ENCODE measurements at regions not wholly inside any gene's neighbourhood (a gene's known extent, or its start where the extent isn't known, plus 50 kb on each side); places are given as distances from the start of the nearest gene placed in this dataset.

DNA sequence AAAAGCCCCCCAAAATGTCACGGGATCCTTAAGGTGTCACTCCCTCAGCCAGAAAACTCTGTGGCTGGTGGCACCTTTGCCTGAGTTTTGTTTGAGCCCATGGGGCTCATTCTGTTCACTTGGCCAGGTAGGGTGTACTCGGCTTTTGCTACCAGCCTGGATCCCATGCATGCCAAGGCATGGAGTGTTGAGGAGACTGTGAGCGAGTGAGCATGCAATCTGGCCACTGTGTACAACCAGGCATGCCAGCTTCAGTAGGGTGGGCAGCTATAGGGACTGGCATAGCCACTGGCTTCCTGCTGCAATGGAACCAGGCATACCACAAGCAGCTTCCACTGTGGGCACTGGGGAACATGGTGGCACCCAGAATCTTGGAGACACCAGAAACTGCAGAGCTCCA is 436.0 kb upstream of the GRM3 start:
- no peaks in the 10 kb centered on the region for H3K36me3 ChIP-seq (ENCODE audit: insufficient read depth, low read length)

DNA sequence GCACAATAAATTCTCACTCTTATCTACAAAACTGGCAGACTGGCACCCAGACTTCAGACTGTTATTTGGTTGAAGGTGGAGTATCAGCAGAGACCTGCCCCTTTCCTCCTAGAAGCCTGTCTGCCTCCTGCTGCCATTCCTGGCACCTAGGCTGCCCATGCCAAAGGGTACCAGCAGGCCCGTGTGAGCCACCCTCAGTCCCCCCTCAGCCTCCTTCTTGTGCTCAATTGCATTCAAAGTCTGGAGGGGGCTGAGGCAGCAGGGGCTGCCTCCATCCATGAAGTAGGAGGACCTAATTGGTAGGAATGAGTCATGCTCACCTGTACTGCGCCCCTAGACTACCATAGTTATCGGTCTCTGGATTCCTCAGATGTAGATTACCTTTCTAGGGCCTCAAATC is 440.9 kb upstream of the GRM3 start:
- Histone ChIP-seq H3K79me2 (ENCODE audit: insufficient read depth, low read length) (no peaks in the 10 kb centered on the region), H3K9me3 (ENCODE audit: low read length) (peaks cover 13% of the 10 kb centered on the region; the same call in 1 of the 2 replicates), H3K4me3 (ENCODE audit: low read depth, low read length, poor library complexity, severe bottlenecking) (no peak overlapping the region), H3K4me1 (ENCODE audit: insufficient read depth, low read length, severe bottlenecking) (no peaks in the 10 kb centered on the region), H3K27ac (ENCODE audit: low read depth, low read length, poor library complexity, severe bottlenecking) (no peak overlapping the region), H3K36me3 (ENCODE audit: insufficient read depth, low read length) (no peaks in the 10 kb centered on the region), H2AFZ (ENCODE audit: low read length) (no peak overlapping the region), H3K9me2 (ENCODE audit: low read depth, low read length) (peaks cover 5% of the 10 kb centered on the region), H3K4me2 (ENCODE audit: low read length) (no peak overlapping the region), H3K9ac (ENCODE audit: low read length) (no peak overlapping the region), H3K27me3 (ENCODE audit: insufficient read depth, low read length) (no peaks in the 10 kb centered on the region), H4K20me1 (ENCODE audit: insufficient read depth, low read length) (no peaks in the 10 kb centered on the region), H3F3A (ENCODE audit: insufficient read depth, low read length) (no peaks in the 10 kb centered on the region)
- TF ChIP-seq, protein P1, sequence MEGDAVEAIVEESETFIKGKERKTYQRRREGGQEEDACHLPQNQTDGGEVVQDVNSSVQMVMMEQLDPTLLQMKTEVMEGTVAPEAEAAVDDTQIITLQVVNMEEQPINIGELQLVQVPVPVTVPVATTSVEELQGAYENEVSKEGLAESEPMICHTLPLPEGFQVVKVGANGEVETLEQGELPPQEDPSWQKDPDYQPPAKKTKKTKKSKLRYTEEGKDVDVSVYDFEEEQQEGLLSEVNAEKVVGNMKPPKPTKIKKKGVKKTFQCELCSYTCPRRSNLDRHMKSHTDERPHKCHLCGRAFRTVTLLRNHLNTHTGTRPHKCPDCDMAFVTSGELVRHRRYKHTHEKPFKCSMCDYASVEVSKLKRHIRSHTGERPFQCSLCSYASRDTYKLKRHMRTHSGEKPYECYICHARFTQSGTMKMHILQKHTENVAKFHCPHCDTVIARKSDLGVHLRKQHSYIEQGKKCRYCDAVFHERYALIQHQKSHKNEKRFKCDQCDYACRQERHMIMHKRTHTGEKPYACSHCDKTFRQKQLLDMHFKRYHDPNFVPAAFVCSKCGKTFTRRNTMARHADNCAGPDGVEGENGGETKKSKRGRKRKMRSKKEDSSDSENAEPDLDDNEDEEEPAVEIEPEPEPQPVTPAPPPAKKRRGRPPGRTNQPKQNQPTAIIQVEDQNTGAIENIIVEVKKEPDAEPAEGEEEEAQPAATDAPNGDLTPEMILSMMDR (IDR thresholded peaks at IDR 0.05; ENCODE audit: low read length), result no peak
- TF ChIP-seq EZH2 (IDR thresholded peaks at IDR 0.05; ENCODE audit: borderline replicate concordance, low read length), result no peak

More for the DNA sequence above, 436.0 kb upstream of the GRM3 start:
- Histone ChIP-seq H3K9me3 (ENCODE audit: low read length) (0 out of 2 replicates have a peak, but pooled peaks cover 4% of the 10 kb centered on the region), H2AFZ (ENCODE audit: low read length) (no peak overlapping the region), H3K9me2 (ENCODE audit: low read depth, low read length) (no peaks in the 10 kb centered on the region), H3K4me2 (ENCODE audit: low read length) (no peak overlapping the region), H3K79me2 (ENCODE audit: insufficient read depth, low read length) (no peaks in the 10 kb centered on the region), H3K9ac (ENCODE audit: low read length) (no peak overlapping the region), H3K4me1 (ENCODE audit: insufficient read depth, low read length, severe bottlenecking) (no peaks in the 10 kb centered on the region), H3F3A (ENCODE audit: insufficient read depth, low read length) (no peaks in the 10 kb centered on the region), H3K27me3 (ENCODE audit: insufficient read depth, low read length) (no peaks in the 10 kb centered on the region), H3K27ac (ENCODE audit: low read depth, low read length, poor library complexity, severe bottlenecking) (no peak overlapping the region), H4K20me1 (ENCODE audit: insufficient read depth, low read length) (no peaks in the 10 kb centered on the region), H3K4me3 (ENCODE audit: low read depth, low read length, poor library complexity, severe bottlenecking) (no peak overlapping the region)
- TF ChIP-seq, protein P1 (IDR thresholded peaks at IDR 0.05; ENCODE audit: low read length), result no peak
- no peak for TF ChIP-seq EZH2 (IDR thresholded peaks at IDR 0.05; ENCODE audit: borderline replicate concordance, low read length)

DNA sequence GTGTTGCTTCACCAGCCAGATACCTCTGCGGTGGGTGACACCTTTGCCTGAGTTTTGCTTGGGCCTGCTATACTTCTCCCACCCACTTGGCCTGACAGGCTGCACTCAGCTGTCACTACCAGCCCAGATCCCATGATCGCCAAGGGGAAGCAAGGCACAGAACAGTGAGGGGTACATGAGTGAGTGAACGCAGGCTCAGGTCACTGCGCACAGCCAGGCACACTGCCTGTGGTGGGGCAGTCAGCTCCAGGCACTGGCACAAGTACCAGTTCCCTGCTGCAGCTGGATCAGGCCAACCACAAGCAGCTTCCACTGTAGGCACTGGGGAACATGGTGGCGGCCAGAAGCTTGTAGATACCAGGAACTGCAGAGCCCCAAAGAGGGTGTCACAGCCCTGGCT is 441.9 kb upstream of the GRM3 start:
- TF ChIP-seq EZH2 (IDR thresholded peaks at IDR 0.05; ENCODE audit: borderline replicate concordance, low read length), result no peak
- TF ChIP-seq, protein P1 (IDR thresholded peaks at IDR 0.05; ENCODE audit: low read length), result no peak
- peaks cover 13% of the 10 kb centered on the region; the same call in 1 of the 2 replicates for H3K9me3 ChIP-seq (ENCODE audit: low read length)
- H3K4me1 ChIP-seq (ENCODE audit: insufficient read depth, low read length, severe bottlenecking), result no peaks in the 10 kb centered on the region
- no peaks in the 10 kb centered on the region for H4K20me1 ChIP-seq (ENCODE audit: insufficient read depth, low read length)
- H3K27me3 ChIP-seq (ENCODE audit: insufficient read depth, low read length), result no peaks in the 10 kb centered on the region
- H3K4me3 ChIP-seq (ENCODE audit: low read depth, low read length, poor library complexity, severe bottlenecking), result no peak overlapping the region
- H3K79me2 ChIP-seq (ENCODE audit: insufficient read depth, low read length), result no peaks in the 10 kb centered on the region
- no peak overlapping the region for H3K27ac ChIP-seq (ENCODE audit: low read depth, low read length, poor library complexity, severe bottlenecking)
- H2AFZ ChIP-seq (ENCODE audit: low read length), result no peak overlapping the region
- no peak overlapping the region for H3K4me2 ChIP-seq (ENCODE audit: low read length)
- H3K36me3 ChIP-seq (ENCODE audit: insufficient read depth, low read length), result no peaks in the 10 kb centered on the region
- peaks cover 5% of the 10 kb centered on the region for H3K9me2 ChIP-seq (ENCODE audit: low read depth, low read length)
- no peak overlapping the region for H3K9ac ChIP-seq (ENCODE audit: low read length)
- no peaks in the 10 kb centered on the region for H3F3A ChIP-seq (ENCODE audit: insufficient read depth, low read length)

All from OCI-LY1 (cell line).